ENCODE measurements at regions not wholly inside any gene's neighbourhood (a gene's known extent, or its start where the extent isn't known, plus 50 kb on each side); places are given as distances from the start of the nearest gene placed in this dataset.
A peak's percentile ranks its signal among the peaks of the same experiment; 100 is the strongest.

- CTCF ChIA-PET, result no interaction called here
- no TSS peak for BruUV-seq (replicated peaks)
- Mint-ChIP-seq H3K27ac (ENCODE audit: low read depth, unreplicated experiment) (no peak overlapping the region), H3K27me3 (ENCODE audit: insufficient read depth, unreplicated experiment) (no peaks in the 10 kb centered on the region), H3K4me3 (ENCODE audit: unreplicated experiment) (no peak overlapping the region), H3K9me3 (ENCODE audit: unreplicated experiment) (no peaks in the 10 kb centered on the region), H3K4me1 (ENCODE audit: insufficient read depth, unreplicated experiment) (no peaks in the 10 kb centered on the region), H3K36me3 (ENCODE audit: insufficient read depth, unreplicated experiment) (no peaks in the 10 kb centered on the region)
- no peak for DNase-seq (ENCODE audit: unreplicated experiment)
- intact Hi-C loops (cut with micrococcal nuclease), result no loop called here
- POLR2A ChIA-PET, result no interaction called here
- TF ChIP-seq CTCF (IDR thresholded peaks at IDR 0.05; ENCODE audit: unreplicated experiment), result no peak
These were observed 182.8 kb downstream of the LMO4 start for GRCh38 chr1:87511449-87511848.

- DNase-seq (ENCODE audit: unreplicated experiment), result no peak
- ChIA-PET CTCF (no interaction called here), POLR2A (no interaction called here)
- Mint-ChIP-seq H3K4me3 (ENCODE audit: unreplicated experiment) (no peak overlapping the region), H3K36me3 (ENCODE audit: insufficient read depth, unreplicated experiment) (no peaks in the 10 kb centered on the region), H3K27ac (ENCODE audit: low read depth, unreplicated experiment) (no peak overlapping the region), H3K27me3 (ENCODE audit: insufficient read depth, unreplicated experiment) (no peaks in the 10 kb centered on the region), H3K4me1 (ENCODE audit: insufficient read depth, unreplicated experiment) (no peaks in the 10 kb centered on the region), H3K9me3 (ENCODE audit: unreplicated experiment) (no peaks in the 10 kb centered on the region)
- no peak for TF ChIP-seq CTCF (IDR thresholded peaks at IDR 0.05; ENCODE audit: unreplicated experiment)
- no TSS peak for BruUV-seq (replicated peaks)
- intact Hi-C loops (cut with micrococcal nuclease), result no loop called here
These were observed 183.8 kb downstream of the LMO4 start for GRCh38 chr1:87512431-87512830.

- intact Hi-C loops (cut with micrococcal nuclease), result no loop called here
- ChIA-PET POLR2A (no interaction called here), CTCF (no interaction called here)
- no peaks in the 10 kb centered on the region for H3K27me3 Mint-ChIP-seq (ENCODE audit: insufficient read depth, unreplicated experiment)
- no peak for TF ChIP-seq CTCF (IDR thresholded peaks at IDR 0.05; ENCODE audit: unreplicated experiment)
- H3K4me1 Mint-ChIP-seq (ENCODE audit: insufficient read depth, unreplicated experiment), result no peaks in the 10 kb centered on the region
- no peak overlapping the region for H3K4me3 Mint-ChIP-seq (ENCODE audit: unreplicated experiment)
- H3K36me3 Mint-ChIP-seq (ENCODE audit: insufficient read depth, unreplicated experiment), result no peaks in the 10 kb centered on the region
- H3K27ac Mint-ChIP-seq (ENCODE audit: low read depth, unreplicated experiment), result no peak overlapping the region
- DNase-seq (ENCODE audit: unreplicated experiment), result no peak
- H3K9me3 Mint-ChIP-seq (ENCODE audit: unreplicated experiment), result no peaks in the 10 kb centered on the region
- no TSS peak for BruUV-seq (replicated peaks)
These were observed 184.6 kb downstream of the LMO4 start for GRCh38 chr1:87513255-87513654.

- no peak overlapping the region for H3K4me3 Mint-ChIP-seq (ENCODE audit: unreplicated experiment)
- ChIA-PET POLR2A (interaction anchor here (0.9 kb wide), 1 partner anchor 11 kb away, joined by 3 read pairs; no protein-coding TSS in a partner anchor), CTCF (interaction anchor here (0.7 kb wide), 1 partner anchor 188 kb away, joined by 3 read pairs; no protein-coding TSS in a partner anchor)
- no peaks in the 10 kb centered on the region for H3K27me3 Mint-ChIP-seq (ENCODE audit: insufficient read depth, unreplicated experiment)
- H3K27ac Mint-ChIP-seq (ENCODE audit: low read depth, unreplicated experiment), result no peak overlapping the region
- TF ChIP-seq CTCF (IDR thresholded peaks at IDR 0.05; ENCODE audit: unreplicated experiment), result no peak
- no peaks in the 10 kb centered on the region for H3K36me3 Mint-ChIP-seq (ENCODE audit: insufficient read depth, unreplicated experiment)
- peak; percentile 11 for DNase-seq (ENCODE audit: unreplicated experiment)
- BruUV-seq (replicated peaks), result no TSS peak
- no peaks in the 10 kb centered on the region for H3K4me1 Mint-ChIP-seq (ENCODE audit: insufficient read depth, unreplicated experiment)
- no peaks in the 10 kb centered on the region for H3K9me3 Mint-ChIP-seq (ENCODE audit: unreplicated experiment)
- intact Hi-C loops (cut with micrococcal nuclease), result no loop called here
These were observed 185.4 kb downstream of the LMO4 start for GRCh38 chr1:87513966-87514660.

All from MCF 10A (cell line).